Loucy (cell line): ENCODE measurements at regions not wholly inside any gene's neighbourhood (a gene's known extent, or its start where the extent isn't known, plus 50 kb on each side); places are given as distances from the start of the nearest gene placed in this dataset.

Source experiments
- EZH2phosphoT487 ChIP-seq: fragments of 200-600 bp; IDR thresholded peaks from 2 replicates; pipeline ENCODE4 v1.6.1; 2018; ENCODE audit warnings: antibody characterized with exemption, mild to moderate bottlenecking, moderate library complexity, borderline replicate concordance
- TF ChIP-seq, protein P1 (sequence below): fragments of 200-600 bp; sonication (generic); conservative IDR thresholded peaks from 2 replicates; pipeline ENCODE4 v1.5.1; 2014; ENCODE audit warnings: mild to moderate bottlenecking, antibody characterized with exemption, low read length

DNA sequence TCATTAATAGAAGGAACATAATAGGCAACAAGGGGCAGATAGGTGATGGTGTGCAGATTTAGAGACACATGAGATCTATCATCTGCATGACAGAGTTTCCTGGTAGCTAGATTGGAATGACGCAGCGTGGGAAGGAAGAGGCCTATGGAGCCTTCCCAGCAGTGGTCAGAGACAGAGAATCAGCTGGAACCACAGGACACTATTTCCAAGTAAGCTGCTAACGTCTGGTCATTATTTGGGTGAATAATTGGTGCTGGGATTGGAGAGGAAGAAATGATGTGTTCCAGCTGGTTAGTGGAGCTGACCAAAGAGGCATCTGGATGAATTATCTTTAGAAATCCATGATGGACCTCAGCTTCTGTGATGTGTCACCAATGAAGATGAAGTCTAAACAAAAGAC, 91.2 kb upstream of the PRR16 start:
- TF ChIP-seq, protein P1, sequence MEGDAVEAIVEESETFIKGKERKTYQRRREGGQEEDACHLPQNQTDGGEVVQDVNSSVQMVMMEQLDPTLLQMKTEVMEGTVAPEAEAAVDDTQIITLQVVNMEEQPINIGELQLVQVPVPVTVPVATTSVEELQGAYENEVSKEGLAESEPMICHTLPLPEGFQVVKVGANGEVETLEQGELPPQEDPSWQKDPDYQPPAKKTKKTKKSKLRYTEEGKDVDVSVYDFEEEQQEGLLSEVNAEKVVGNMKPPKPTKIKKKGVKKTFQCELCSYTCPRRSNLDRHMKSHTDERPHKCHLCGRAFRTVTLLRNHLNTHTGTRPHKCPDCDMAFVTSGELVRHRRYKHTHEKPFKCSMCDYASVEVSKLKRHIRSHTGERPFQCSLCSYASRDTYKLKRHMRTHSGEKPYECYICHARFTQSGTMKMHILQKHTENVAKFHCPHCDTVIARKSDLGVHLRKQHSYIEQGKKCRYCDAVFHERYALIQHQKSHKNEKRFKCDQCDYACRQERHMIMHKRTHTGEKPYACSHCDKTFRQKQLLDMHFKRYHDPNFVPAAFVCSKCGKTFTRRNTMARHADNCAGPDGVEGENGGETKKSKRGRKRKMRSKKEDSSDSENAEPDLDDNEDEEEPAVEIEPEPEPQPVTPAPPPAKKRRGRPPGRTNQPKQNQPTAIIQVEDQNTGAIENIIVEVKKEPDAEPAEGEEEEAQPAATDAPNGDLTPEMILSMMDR, result no peak
- no peak for TF ChIP-seq EZH2phosphoT487
